NCI-H226 (cell line): ENCODE measurements at regions not wholly inside any gene's neighbourhood (a gene's known extent, or its start where the extent isn't known, plus 50 kb on each side); places are given as distances from the start of the nearest gene placed in this dataset.

Experiments used
- DNase-seq: peaks from one replicate; pipeline ENCODE4 v3.0.0-alpha.2; 2015

- DNase-seq = no peak
Measured at GRCh38 chr3:165444745-165445144, 248.6 kb upstream of the SLITRK3 start.

- no peak for DNase-seq
Measured at GRCh38 chr3:165443664-165444063, 247.5 kb upstream of the SLITRK3 start.

- DNase-seq = no peak
Measured at GRCh38 chr3:165442061-165442460, 245.9 kb upstream of the SLITRK3 start.

GRCh38 chr3:165440380-165440779, 244.2 kb upstream of the SLITRK3 start:
- DNase-seq = no peak

- DNase-seq = no peak
Measured at GRCh38 chr3:165439765-165440164, 243.6 kb upstream of the SLITRK3 start.

GRCh38 chr3:165434516-165434915, 238.3 kb upstream of the SLITRK3 start:
- no peak for DNase-seq

- no peak for DNase-seq
Measured at GRCh38 chr3:165406425-165406824, 210.2 kb upstream of the SLITRK3 start.

GRCh38 chr3:165404357-165405027, 208.3 kb upstream of the SLITRK3 start:
- no peak for DNase-seq

- DNase-seq = no peak
Measured at GRCh38 chr3:165403666-165404065, 207.5 kb upstream of the SLITRK3 start.

- no peak for DNase-seq
Measured at GRCh38 chr3:165395188-165395587, 199.0 kb upstream of the SLITRK3 start.

GRCh38 chr3:165393461-165393860, 197.3 kb upstream of the SLITRK3 start:
- DNase-seq = no peak

GRCh38 chr3:165390166-165390565, 194.0 kb upstream of the SLITRK3 start:
- peak; percentile 23 for DNase-seq

- DNase-seq = no peak
Measured at GRCh38 chr3:165389653-165390052, 193.5 kb upstream of the SLITRK3 start.

GRCh38 chr3:165389064-165389463, 192.9 kb upstream of the SLITRK3 start:
- DNase-seq = peak; percentile 1

- no peak for DNase-seq
Measured at GRCh38 chr3:165383381-165383780, 187.2 kb upstream of the SLITRK3 start.

- no peak for DNase-seq
Measured at GRCh38 chr3:165382672-165383071, 186.5 kb upstream of the SLITRK3 start.

GRCh38 chr3:165378761-165379160, 182.6 kb upstream of the SLITRK3 start:
- DNase-seq = no peak

- DNase-seq = no peak
Measured at GRCh38 chr3:165359005-165359404, 162.8 kb upstream of the SLITRK3 start.

GRCh38 chr3:165355316-165355715, 159.1 kb upstream of the SLITRK3 start:
- DNase-seq = no peak

- peak; percentile 36 for DNase-seq
Measured at GRCh38 chr3:165347526-165347925, 151.3 kb upstream of the SLITRK3 start.

GRCh38 chr3:165346503-165346902, 150.3 kb upstream of the SLITRK3 start:
- no peak for DNase-seq

- DNase-seq = no peak
Measured at GRCh38 chr3:165343185-165343584, 147.0 kb upstream of the SLITRK3 start.

- peak; percentile 5 for DNase-seq
Measured at GRCh38 chr3:165339753-165340152, 143.6 kb upstream of the SLITRK3 start.

GRCh38 chr3:165336786-165337185, 140.6 kb upstream of the SLITRK3 start:
- peak; percentile 3 for DNase-seq
